ENCODE measurements at regions not wholly inside any gene's neighbourhood (a gene's known extent, or its start where the extent isn't known, plus 50 kb on each side); places are given as distances from the start of the nearest gene placed in this dataset.

DNA sequence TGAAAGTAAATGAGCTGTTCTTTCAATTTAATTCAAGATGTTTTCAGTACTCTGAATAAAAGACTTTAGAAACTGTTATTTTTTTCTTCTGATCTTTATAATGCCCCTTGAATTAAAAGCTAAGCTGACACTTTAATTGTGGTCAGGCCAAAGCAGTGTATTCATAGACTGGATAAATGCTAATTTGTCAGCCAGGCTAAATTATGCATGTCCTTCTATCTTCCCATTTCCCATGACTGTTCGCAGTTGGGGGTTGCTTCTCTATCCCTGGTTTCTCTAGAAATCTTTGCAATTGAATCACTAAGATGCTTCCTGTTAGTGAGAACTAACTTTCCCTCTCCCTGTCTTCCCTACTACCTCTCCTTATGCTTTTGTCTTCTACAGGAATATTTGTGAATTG, 396.2 kb downstream of the RFPL4B start:
- TF ChIP-seq CTCF (conservative IDR thresholded peaks at IDR 0.05; ENCODE audit: low read depth in 2 of 2): no peak
- TF ChIP-seq POLR2AphosphoS5 (IDR thresholded peaks at IDR 0.05; ENCODE audit: low read depth): no peak
- TF ChIP-seq EZH2phosphoT487 (IDR thresholded peaks at IDR 0.05; ENCODE audit: unreplicated experiment): no peak
- no peak for TF ChIP-seq ETS1 (IDR thresholded peaks at IDR 0.05)
